ENCODE measurements at regions not wholly inside any gene's neighbourhood (a gene's known extent, or its start where the extent isn't known, plus 50 kb on each side); places are given as distances from the start of the nearest gene placed in this dataset.

DNA sequence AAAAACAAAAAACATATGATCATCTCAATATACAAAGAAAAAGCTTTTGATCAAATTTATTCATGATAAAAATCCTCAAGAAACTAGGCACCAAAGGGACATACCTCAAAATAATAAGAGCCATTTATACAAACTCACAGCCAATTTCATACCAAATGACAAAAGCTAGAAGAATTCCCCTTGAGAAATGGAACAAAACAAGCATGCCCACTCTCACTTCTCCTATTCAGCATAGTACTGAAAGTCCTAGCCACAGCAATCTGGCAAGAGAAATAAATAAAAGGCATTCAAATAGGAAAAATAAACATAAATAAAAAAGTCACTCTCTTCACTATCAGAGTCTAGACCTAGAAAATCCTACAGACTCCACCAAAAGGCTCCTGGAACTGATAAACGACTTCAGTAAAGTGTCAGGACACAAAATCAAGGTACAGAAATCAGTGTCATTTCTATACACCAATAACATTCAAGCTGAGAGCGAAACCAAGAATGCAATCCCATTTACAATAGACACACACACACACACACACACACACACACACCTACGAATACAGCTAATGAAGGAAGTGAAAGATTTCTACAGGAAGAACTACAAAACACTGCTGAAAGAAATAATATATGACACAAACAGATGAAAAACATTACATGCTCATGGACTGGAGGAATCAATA, 1486.2 kb upstream of the SEL1L start:
- no peak for TF ChIP-seq EZH2 (IDR thresholded peaks at IDR 0.05)
- Histone ChIP-seq H3K27ac (no peak overlapping the region), H3K9me3 (ENCODE audit: low read depth, low read length) (no peaks in the 10 kb centered on the region), H3K36me3 (ENCODE audit: insufficient read depth, low read length) (no peaks in the 10 kb centered on the region), H3K9ac (ENCODE audit: insufficient read length) (no peak overlapping the region), H3K4me3 (no peak overlapping the region)
- no peak for DNase-seq (ENCODE audit: low read depth, low spot score)

DNA sequence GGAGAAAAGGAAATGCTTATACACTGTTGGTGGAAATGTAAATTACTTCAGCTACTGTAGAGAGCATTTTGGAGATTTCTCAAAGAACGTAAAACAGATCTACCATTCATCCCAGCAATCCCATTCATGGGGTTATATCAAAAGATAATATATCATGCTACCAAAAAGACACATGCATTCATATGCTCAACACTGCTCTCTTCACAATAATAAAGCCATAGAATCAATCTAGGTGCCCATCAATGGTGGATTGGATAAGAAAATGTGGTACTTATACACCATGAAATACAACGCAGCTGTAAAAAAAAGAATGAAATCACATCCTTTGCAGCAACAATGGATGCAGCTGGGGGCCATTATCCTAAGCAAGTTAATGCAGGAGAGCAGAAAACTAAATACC, 1487.7 kb upstream of the SEL1L start:
- DNase-seq (ENCODE audit: low read depth, low spot score): no peak
- Histone ChIP-seq H3K9me3 (ENCODE audit: low read depth, low read length) (no peaks in the 10 kb centered on the region), H3K4me3 (no peak overlapping the region), H3K9ac (ENCODE audit: insufficient read length) (no peak overlapping the region), H3K36me3 (ENCODE audit: insufficient read depth, low read length) (no peaks in the 10 kb centered on the region), H3K27ac (no peak overlapping the region)
- TF ChIP-seq EZH2 (IDR thresholded peaks at IDR 0.05) (no peak), FOXP2 (optimal IDR thresholded peaks at IDR 0.05; ENCODE audit: control extremely low read depth, extremely low read length, insufficient read depth) (no peak), POLR2AphosphoS5 (IDR thresholded peaks at IDR 0.05; ENCODE audit: borderline replicate concordance, low read depth, low read length) (no peak)

- no peak for TF ChIP-seq FOXP2 (optimal IDR thresholded peaks at IDR 0.05; ENCODE audit: control extremely low read depth, extremely low read length, insufficient read depth)
- TF ChIP-seq POLR2AphosphoS5 (IDR thresholded peaks at IDR 0.05; ENCODE audit: borderline replicate concordance, low read depth, low read length): no peak
- TF ChIP-seq EZH2 (IDR thresholded peaks at IDR 0.05): no peak
- no peak for DNase-seq (ENCODE audit: low read depth, low spot score)
Observed at GRCh38 chr14:83023369-83023768, 1489.7 kb upstream of the SEL1L start.

DNA sequence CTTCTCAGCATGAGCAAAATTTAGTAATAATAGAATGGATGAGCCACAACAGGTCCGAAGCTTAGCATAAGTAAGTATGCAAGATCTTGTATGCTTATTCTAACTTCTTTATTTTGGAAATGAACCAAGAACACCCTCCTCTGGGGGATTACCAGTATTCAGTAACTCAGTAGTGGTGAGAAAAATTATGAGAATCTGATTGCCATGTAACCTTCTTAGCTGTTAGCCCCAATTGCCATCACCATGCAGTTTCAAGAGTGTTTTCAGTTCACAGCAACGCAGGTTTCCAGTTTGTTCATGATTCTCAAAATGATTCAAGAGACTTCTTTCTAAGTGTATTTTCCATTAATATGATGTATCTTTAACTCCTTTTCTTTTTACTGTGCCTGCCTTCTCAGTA, 1507.6 kb upstream of the SEL1L start:
- TF ChIP-seq EZH2 (IDR thresholded peaks at IDR 0.05): no peak
- TF ChIP-seq FOXP2 (optimal IDR thresholded peaks at IDR 0.05; ENCODE audit: control extremely low read depth, extremely low read length, insufficient read depth): no peak
- TF ChIP-seq POLR2AphosphoS5 (IDR thresholded peaks at IDR 0.05; ENCODE audit: borderline replicate concordance, low read depth, low read length): no peak
- no peak for DNase-seq (ENCODE audit: low read depth, low spot score)
- no peak overlapping the region for H3K27ac ChIP-seq
- no peaks in the 10 kb centered on the region for H3K9me3 ChIP-seq (ENCODE audit: low read depth, low read length)
- no peak overlapping the region for H3K9ac ChIP-seq (ENCODE audit: insufficient read length)
- H3K36me3 ChIP-seq (ENCODE audit: insufficient read depth, low read length): no peaks in the 10 kb centered on the region
- H3K4me3 ChIP-seq: no peak overlapping the region

More at GRCh38 chr14:83023369-83023768, 1489.7 kb upstream of the SEL1L start:
- Histone ChIP-seq H3K27ac (no peak overlapping the region), H3K4me3 (no peak overlapping the region), H3K9ac (ENCODE audit: insufficient read length) (no peak overlapping the region), H3K36me3 (ENCODE audit: insufficient read depth, low read length) (no peaks in the 10 kb centered on the region), H3K9me3 (ENCODE audit: low read depth, low read length) (no peaks in the 10 kb centered on the region)

- Histone ChIP-seq H3K9ac (ENCODE audit: insufficient read length) (no peak overlapping the region), H3K4me3 (no peak overlapping the region), H3K9me3 (ENCODE audit: low read depth, low read length) (no peaks in the 10 kb centered on the region), H3K27ac (no peak overlapping the region), H3K36me3 (ENCODE audit: insufficient read depth, low read length) (no peaks in the 10 kb centered on the region)
- no peak for DNase-seq (ENCODE audit: low read depth, low spot score)
- no peak for TF ChIP-seq POLR2AphosphoS5 (IDR thresholded peaks at IDR 0.05; ENCODE audit: borderline replicate concordance, low read depth, low read length)
- TF ChIP-seq EZH2 (IDR thresholded peaks at IDR 0.05): no peak
- TF ChIP-seq FOXP2 (optimal IDR thresholded peaks at IDR 0.05; ENCODE audit: control extremely low read depth, extremely low read length, insufficient read depth): no peak
Observed at GRCh38 chr14:83042858-83043257, 1509.2 kb upstream of the SEL1L start.

DNA sequence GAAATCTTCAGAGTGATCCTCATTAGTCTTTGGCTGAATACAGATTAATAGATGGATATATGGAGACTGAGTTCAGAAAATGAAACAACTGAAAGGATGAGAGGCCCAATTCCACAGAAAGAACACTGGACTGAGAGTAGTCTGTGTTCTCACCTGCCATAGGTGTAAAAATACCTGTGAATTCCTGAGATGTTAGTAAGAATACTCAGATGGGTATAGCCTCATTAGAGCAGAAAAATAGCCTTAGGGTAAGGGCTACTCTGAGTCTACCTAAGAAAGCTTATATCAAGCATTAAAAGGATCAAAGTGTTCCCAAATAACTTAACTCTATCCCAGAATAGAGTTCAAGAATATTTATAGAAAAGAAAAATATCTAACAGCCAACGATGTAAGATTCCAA, 1510.3 kb upstream of the SEL1L start:
- Histone ChIP-seq H3K9ac (ENCODE audit: insufficient read length) (no peak overlapping the region), H3K27ac (no peak overlapping the region), H3K9me3 (ENCODE audit: low read depth, low read length) (no peaks in the 10 kb centered on the region), H3K36me3 (ENCODE audit: insufficient read depth, low read length) (no peaks in the 10 kb centered on the region), H3K4me3 (no peak overlapping the region)
- TF ChIP-seq FOXP2 (optimal IDR thresholded peaks at IDR 0.05; ENCODE audit: control extremely low read depth, extremely low read length, insufficient read depth) (no peak), POLR2AphosphoS5 (IDR thresholded peaks at IDR 0.05; ENCODE audit: borderline replicate concordance, low read depth, low read length) (no peak), EZH2 (IDR thresholded peaks at IDR 0.05) (no peak)
- no peak for DNase-seq (ENCODE audit: low read depth, low spot score)

- no peak overlapping the region for H3K4me3 ChIP-seq
- TF ChIP-seq FOXP2 (optimal IDR thresholded peaks at IDR 0.05; ENCODE audit: control extremely low read depth, extremely low read length, insufficient read depth) (no peak), EZH2 (IDR thresholded peaks at IDR 0.05) (no peak)
- no peaks in the 10 kb centered on the region for H3K36me3 ChIP-seq (ENCODE audit: insufficient read depth, low read length)
- no peak for DNase-seq (ENCODE audit: low read depth, low spot score)
- no peak overlapping the region for H3K27ac ChIP-seq
- no peaks in the 10 kb centered on the region for H3K9me3 ChIP-seq (ENCODE audit: low read depth, low read length)
- no peak overlapping the region for H3K9ac ChIP-seq (ENCODE audit: insufficient read length)
Observed at GRCh38 chr14:83047059-83047830, 1513.6 kb upstream of the SEL1L start.

- Histone ChIP-seq H3K9ac (ENCODE audit: insufficient read length) (no peak overlapping the region), H3K27ac (no peak overlapping the region), H3K36me3 (ENCODE audit: insufficient read depth, low read length) (no peaks in the 10 kb centered on the region), H3K4me3 (no peak overlapping the region), H3K9me3 (ENCODE audit: low read depth, low read length) (no peaks in the 10 kb centered on the region)
- no peak for DNase-seq (ENCODE audit: low read depth, low spot score)
- TF ChIP-seq FOXP2 (optimal IDR thresholded peaks at IDR 0.05; ENCODE audit: control extremely low read depth, extremely low read length, insufficient read depth) (no peak), EZH2 (IDR thresholded peaks at IDR 0.05) (no peak), POLR2AphosphoS5 (IDR thresholded peaks at IDR 0.05; ENCODE audit: borderline replicate concordance, low read depth, low read length) (no peak)
Observed at GRCh38 chr14:83053022-83053710, 1519.5 kb upstream of the SEL1L start.
